ENCODE measurements at regions not wholly inside any gene's neighbourhood (a gene's known extent, or its start where the extent isn't known, plus 50 kb on each side); places are given as distances from the start of the nearest gene placed in this dataset.

DNA sequence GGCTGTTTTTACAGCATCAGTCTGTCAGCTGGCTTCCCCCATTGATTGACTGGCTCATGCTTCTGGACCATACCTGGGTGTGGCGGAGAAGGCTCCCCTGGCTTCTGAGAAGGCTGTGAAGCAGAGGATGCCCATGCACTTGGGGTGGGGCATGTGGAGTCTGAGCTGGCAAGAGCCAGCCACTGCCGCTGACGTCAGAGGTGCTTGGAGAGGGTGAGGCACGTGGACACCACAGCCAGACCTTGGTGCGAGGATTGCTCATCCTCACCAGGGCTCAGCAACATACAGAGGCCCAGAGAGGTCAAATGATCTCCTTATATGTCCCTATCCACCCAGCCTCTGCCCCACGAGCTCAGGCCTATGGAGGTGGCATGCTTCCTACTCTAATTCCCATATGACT is 211.2 kb upstream of the PMEPA1 start:
- Histone ChIP-seq H3K9me3 (replicated peaks; ENCODE audit: control insufficient read depth, insufficient read depth, low read length) (no peaks in the 10 kb centered on the region), H3K36me3 (ENCODE audit: control insufficient read depth in 2 of 2, extremely low read depth in 1 of 2, insufficient read depth in 2 of 2, low read length in 2 of 2) (no peaks in the 10 kb centered on the region), H3K9ac (replicated peaks; ENCODE audit: extremely low read depth, insufficient read depth, low read length) (no peak overlapping the region), H4K20me1 (replicated peaks; ENCODE audit: control insufficient read depth, extremely low read depth, insufficient read depth, low read length) (no peaks in the 10 kb centered on the region), H2AFZ (ENCODE audit: low read depth, low read length) (no peak overlapping the region), H3K4me3 (replicated peaks in 1 of 3; ENCODE audit: insufficient read depth in 1 of 3, low read depth in 1 of 3, low read length in 3 of 3) (no peak overlapping the region), H3K27me3 (ENCODE audit: control insufficient read depth in 2 of 2, insufficient read depth in 2 of 2, low read length in 2 of 2) (no peaks in the 10 kb centered on the region), H3K79me2 (ENCODE audit: control insufficient read depth, insufficient read depth, low read length) (no peaks in the 10 kb centered on the region), H3K9me1 (replicated peaks; ENCODE audit: control insufficient read depth, extremely low read depth, insufficient read depth, low read length) (no peaks in the 10 kb centered on the region), H3K4me2 (ENCODE audit: insufficient read depth, low read length) (no peak overlapping the region), H3K27ac (ENCODE audit: insufficient read depth, low read depth, low read length) (no peak overlapping the region), H3K4me1 (ENCODE audit: control insufficient read depth, extremely low read depth, insufficient read depth, low read length) (no peaks in the 10 kb centered on the region)
- FAIRE-seq (no peak), DNase-seq (ENCODE audit: low read depth, low spot score) (no peak)
- ChIA-PET CTCF (no interaction called here), POLR2A (no interaction called here)
- intact Hi-C loops (cut with micrococcal nuclease) (no loop called here), dilution Hi-C loops (cut with MboI; ENCODE audit: extremely low pct_ligation_motif_present, low sequenced_read_pairs) (no loop called here)
- no TSS peak for BruUV-seq (replicated peaks)
- TF ChIP-seq EZH2 (IDR thresholded peaks at IDR 0.05; ENCODE audit: borderline replicate concordance, low read depth, low read length, severe bottlenecking) (no peak), JUN (IDR thresholded peaks at IDR 0.05; ENCODE audit: borderline replicate concordance, insufficient read depth, insufficient read length, low read depth) (no peak), POLR2AphosphoS5 (IDR thresholded peaks at IDR 0.05; ENCODE audit: insufficient read depth, low read depth, low read length) (no peak), FOS (IDR thresholded peaks at IDR 0.05; ENCODE audit: borderline replicate concordance, insufficient read depth, low read length) (no peak), POLR2A (IDR thresholded peaks at IDR 0.05; ENCODE audit: low read depth, low read length) (no peak), MYC (IDR thresholded peaks at IDR 0.05; ENCODE audit: low read depth, low read length) (no peak), GATA2 (IDR thresholded peaks at IDR 0.05; ENCODE audit: insufficient read depth, insufficient read length, low read depth, low read length) (no peak)
- TF ChIP-seq, protein P1, sequence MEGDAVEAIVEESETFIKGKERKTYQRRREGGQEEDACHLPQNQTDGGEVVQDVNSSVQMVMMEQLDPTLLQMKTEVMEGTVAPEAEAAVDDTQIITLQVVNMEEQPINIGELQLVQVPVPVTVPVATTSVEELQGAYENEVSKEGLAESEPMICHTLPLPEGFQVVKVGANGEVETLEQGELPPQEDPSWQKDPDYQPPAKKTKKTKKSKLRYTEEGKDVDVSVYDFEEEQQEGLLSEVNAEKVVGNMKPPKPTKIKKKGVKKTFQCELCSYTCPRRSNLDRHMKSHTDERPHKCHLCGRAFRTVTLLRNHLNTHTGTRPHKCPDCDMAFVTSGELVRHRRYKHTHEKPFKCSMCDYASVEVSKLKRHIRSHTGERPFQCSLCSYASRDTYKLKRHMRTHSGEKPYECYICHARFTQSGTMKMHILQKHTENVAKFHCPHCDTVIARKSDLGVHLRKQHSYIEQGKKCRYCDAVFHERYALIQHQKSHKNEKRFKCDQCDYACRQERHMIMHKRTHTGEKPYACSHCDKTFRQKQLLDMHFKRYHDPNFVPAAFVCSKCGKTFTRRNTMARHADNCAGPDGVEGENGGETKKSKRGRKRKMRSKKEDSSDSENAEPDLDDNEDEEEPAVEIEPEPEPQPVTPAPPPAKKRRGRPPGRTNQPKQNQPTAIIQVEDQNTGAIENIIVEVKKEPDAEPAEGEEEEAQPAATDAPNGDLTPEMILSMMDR (IDR thresholded peaks at IDR 0.05; ENCODE audit: extremely low read depth in 1 of 2, insufficient read depth in 1 of 2, low read depth in 1 of 2, low read length in 2 of 2) = no peak
- TF ChIP-seq, protein P2, sequence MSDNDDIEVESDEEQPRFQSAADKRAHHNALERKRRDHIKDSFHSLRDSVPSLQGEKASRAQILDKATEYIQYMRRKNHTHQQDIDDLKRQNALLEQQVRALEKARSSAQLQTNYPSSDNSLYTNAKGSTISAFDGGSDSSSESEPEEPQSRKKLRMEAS (IDR thresholded peaks at IDR 0.05; ENCODE audit: insufficient read depth, insufficient read length) = no peak
